GM13977 (cell line): ENCODE measurements at regions not wholly inside any gene's neighbourhood (a gene's known extent, or its start where the extent isn't known, plus 50 kb on each side); places are given as distances from the start of the nearest gene placed in this dataset.

Experiments used
- DNase-seq: peaks from one replicate; pipeline ENCODE4 v3.0.0; 2012; ENCODE audit warnings: low spot score
- in situ Hi-C: fragments of 300-500 bp; cut with MboI; formaldehyde crosslinking; loops from one replicate; pipeline ENCODE4 v1.12.0; 2022; ENCODE audit warnings: low sequenced_read_pairs, low pct_unique_long_range_greater_than_20kb, mixed read lengths, inconsistent platforms; ENCODE audit not compliant: unreplicated experiment
- TF ChIP-seq, protein P1 (sequence below): IDR thresholded peaks from 2 replicates; pipeline ENCODE4 v1.5.1; 2012; ENCODE audit warnings: mild to moderate bottlenecking, control low read depth; ENCODE audit not compliant: insufficient read depth; ENCODE audit errors: extremely low read depth, missing control alignments

DNA sequence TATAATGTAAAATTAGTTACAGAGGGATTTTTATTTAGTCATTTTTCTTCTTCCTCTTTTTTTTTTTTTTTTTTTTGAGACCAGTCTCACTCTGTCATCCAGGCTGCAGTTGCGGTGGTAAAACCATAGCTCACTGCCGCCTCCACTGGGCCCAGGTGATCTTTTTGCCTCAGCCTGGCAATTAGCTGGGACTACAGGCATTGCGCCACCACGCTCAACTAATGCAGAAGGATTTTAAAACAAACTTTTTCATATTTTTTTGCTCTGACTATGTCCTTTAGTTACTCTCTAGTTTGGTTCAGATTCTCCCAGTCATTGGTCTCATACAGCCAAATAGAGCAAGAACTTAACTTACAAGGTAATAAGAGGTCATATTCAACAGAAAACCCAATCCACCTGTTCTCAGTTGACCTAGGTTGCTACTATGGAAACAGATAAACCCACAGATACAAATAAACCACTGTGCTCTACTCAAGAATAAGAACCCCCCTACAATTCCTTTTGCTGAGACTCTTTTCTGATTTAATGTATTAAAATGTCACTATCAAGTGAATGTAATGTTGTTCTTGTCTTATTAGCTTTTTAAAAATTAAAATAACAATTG is 50.1 kb upstream of the TTC39B start:
- in situ Hi-C loops = no loop called here
- DNase-seq = no peak
- TF ChIP-seq, protein P1, sequence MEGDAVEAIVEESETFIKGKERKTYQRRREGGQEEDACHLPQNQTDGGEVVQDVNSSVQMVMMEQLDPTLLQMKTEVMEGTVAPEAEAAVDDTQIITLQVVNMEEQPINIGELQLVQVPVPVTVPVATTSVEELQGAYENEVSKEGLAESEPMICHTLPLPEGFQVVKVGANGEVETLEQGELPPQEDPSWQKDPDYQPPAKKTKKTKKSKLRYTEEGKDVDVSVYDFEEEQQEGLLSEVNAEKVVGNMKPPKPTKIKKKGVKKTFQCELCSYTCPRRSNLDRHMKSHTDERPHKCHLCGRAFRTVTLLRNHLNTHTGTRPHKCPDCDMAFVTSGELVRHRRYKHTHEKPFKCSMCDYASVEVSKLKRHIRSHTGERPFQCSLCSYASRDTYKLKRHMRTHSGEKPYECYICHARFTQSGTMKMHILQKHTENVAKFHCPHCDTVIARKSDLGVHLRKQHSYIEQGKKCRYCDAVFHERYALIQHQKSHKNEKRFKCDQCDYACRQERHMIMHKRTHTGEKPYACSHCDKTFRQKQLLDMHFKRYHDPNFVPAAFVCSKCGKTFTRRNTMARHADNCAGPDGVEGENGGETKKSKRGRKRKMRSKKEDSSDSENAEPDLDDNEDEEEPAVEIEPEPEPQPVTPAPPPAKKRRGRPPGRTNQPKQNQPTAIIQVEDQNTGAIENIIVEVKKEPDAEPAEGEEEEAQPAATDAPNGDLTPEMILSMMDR = peak; percentile 19
